GM18520 (cell line): ENCODE measurements at regions not wholly inside any gene's neighbourhood (a gene's known extent, or its start where the extent isn't known, plus 50 kb on each side); places are given as distances from the start of the nearest gene placed in this dataset.

Experiments
- ATAC-seq: cut with Tn5 transposase; IDR thresholded peaks from one replicate; pipeline ENCODE4 v1.9.1; 2021; ENCODE audit not compliant: unreplicated experiment

DNA sequence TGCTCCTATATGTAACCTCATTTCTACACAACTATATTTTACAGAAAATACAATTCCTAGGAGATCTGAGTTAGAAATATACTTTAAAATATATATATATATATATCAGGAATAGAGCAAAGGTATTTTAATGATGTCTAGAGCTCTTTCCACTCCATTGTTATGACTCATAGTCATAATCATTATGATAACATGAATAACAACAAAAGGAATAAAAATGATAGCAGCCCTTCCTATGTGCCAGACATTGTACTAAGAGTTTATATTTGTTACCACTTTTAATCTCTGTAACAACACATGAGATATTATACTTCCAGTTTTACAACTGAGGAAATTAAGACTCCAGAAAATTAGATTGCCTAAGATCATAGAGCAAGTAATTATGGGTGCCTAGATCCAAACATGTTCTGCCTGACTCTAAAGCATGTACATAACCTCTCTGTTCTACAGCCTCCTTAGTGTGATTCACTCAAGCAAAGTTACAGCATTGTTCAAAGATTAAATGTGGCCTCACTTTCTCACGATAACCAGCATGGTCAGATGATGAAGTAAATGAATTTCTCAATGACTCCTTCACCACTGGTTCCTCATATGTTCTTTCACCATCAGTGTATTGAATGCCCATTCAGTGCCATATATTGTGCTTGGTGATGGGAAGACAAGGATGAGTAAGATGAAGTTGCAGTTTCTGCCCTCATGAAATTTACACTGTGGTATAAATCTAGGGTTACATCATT is 452.1 kb downstream of the EFNA5 start:
- ATAC-seq = no peak

DNA sequence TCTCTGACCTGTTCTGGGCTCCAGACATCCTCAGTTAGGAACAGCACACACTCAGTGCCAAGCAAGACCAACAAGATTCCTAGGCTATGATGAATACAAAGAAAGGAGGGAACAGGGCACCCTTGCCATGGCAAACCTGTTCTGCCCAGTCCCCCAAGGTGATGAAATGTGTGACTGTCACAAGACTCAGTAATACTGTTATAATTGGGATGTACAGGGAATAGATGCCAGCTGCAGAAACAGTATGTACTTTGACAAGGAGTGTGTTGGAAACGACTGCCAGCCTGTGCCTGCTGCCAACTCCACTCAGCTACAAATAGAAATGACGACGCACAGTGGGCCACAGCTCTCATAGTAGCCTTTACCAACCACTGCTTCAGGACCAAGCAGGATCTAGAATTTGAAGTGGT is 453.0 kb downstream of the EFNA5 start:
- ATAC-seq = no peak

DNA sequence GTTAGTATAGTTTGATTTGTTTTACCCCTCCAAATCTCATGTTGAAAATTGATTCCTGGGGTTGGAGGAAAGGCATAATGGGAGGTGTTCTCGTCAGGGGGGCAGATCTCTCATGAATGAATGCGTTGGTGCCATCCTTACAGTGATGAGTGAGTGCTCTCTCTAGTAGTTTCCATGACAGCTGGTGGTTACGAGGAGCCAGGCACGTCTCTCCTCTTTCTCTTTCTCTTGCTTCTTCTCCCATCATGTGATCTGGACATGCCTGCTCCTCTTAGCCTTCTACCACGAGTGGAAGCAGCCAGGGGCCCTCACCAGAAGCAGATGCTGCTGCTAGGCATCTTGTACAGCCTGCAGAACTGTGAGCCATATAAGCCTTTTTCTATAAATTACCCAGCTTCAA is 454.1 kb downstream of the EFNA5 start:
- no peak for ATAC-seq

DNA sequence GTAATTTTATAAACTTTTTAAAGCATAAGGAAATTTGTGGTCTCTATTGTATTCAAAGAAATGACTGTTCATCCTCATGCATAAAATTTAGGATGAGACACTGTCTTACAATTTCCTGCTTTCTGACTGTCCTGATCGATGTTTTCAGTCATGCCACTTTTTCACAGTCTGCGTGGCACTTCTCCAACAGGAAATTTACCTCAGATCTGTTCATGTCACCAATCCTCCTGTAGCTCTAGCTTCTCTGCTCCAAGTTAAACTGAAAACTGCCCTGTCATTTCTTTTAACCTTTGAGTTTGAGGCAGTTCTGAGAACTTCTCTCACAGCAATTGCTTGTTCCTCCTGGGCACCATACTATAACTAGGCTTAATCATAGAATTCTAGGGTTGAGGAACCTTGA is 455.1 kb downstream of the EFNA5 start:
- no peak for ATAC-seq

DNA sequence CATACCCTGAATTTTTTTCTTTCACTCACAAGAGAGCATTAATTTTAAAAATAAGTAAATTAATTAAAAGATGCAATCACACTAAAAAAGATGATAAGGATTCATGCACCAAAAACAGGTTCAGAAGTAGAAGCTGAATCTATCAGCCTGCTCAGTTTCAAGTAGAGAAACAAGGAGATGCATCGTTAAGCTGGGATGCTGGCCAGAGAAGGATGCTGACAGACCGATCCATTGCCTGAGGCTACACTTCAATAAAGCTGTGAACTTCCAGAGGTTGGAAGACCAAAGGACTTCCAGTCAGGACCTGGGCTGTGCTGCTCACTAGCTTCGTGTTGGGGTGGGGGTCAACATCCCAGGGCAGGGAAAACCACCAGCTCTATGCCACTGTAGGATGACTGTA is 457.7 kb downstream of the EFNA5 start:
- ATAC-seq = no peak

DNA sequence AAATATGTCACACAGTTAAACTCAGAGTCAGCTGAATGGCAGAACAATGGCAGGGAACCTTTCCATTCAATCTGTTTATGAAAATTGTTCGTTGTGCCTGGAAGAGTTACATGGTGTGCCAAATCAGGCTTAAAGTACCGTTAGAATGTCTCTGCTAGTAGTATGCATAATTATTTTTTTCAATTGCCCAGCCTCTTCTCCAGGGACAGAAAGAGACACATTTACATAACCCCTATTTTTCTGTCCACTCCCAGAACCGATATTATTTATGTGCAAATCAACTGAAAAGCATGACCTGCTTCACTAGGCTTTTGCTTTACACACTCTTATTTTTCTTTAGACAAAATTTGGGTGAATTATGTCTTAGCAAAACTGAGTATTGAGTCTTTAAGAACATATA is 459.1 kb downstream of the EFNA5 start:
- no peak for ATAC-seq

DNA sequence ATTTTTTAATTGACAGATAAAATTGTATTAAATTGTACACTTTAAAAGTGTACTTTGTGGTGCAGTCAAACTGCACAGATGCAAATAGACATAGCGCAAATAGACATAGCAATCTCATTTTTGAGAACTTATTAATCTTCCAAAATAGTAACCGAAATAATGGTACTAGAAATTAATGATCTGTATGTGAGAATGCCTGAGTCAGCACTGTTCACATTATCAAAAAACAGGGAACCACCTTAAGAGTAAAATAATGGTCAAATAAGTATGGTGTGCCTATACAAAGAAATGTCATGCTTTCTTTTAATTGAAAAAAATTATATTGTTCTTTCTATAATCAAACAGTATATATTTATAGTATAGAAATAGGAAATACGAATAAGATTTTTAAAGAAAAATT is 461.9 kb downstream of the EFNA5 start:
- ATAC-seq = no peak

DNA sequence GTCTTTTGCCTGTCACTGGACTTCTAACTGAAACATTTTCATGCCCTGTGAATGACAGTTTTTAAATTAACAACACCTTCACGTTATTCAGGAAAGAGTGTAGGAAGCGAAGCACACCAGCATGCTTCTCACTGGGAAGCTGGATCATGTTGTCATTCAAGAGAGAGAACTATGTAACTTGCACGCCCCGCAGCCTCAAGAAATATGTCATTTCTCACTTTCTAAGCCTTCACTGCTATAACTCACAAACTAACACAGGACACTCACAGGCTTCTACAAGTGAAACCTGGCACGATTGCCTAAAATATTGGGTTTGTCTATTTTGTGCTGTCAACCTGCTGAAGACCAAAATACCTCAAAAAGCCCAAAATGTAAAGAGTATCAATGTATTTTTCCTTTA is 466.3 kb downstream of the EFNA5 start:
- ATAC-seq = no peak

DNA sequence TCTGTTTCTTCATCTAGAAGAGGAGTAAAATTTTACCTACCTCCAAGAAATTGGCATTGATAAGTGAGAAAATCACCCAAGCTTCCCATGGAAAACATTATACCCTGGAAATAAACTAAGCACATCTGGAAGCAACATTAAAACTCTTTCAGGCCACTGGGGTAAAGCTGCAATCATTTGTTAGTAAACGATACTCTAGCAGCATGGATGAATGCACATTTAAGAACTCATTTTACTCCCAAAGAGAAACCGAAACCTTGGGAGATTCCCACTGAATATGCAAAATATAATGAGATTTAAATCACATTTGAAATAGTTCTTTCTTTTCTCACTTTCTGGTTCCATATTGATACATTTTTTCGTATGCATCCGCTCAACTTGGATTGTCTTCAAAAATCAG is 467.5 kb downstream of the EFNA5 start:
- ATAC-seq = no peak

DNA sequence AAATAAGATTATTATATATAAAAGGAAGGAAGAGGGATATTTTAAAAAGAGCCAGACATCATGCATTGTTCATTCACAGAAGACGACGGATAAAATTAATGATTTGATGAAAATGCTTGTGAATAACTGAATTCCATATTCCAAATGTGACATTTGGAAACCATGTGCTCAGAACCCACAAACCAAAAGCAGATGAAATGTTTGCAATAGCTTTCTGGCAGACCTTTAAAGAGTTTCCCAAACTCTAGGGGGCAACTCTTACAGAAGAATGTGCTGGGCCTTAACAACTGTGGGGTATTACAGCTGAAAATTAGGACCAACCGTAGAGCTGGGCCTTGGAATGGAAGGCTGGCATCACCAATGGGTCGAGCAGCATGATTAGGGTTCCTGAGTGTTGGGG is 471.0 kb downstream of the EFNA5 start:
- ATAC-seq = no peak

DNA sequence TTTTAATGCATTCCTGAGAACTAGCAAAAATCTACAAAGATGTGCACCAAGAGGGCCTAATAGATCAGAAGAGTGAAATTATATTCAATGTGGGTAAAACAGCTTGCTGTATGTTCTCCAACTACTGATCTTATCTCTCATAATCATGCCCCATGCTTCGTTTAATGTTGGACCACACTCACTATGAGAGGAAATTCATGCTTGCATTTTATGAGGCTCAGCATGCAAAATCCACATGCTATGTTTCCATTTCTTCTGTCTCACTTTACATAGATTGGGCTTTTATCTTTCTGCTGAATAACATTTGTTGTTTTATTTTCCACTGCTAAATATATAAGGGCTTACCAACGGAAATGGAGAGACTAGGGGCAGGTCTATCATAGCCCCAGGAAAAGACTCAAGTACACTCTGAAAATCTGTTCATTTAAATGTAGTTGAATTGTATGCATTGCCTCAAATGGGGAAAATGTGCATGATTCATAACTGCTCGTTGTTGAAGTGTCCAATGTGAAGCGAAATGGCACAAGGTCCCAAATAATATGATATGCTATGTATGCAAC is 474.2 kb downstream of the EFNA5 start:
- ATAC-seq = no peak

DNA sequence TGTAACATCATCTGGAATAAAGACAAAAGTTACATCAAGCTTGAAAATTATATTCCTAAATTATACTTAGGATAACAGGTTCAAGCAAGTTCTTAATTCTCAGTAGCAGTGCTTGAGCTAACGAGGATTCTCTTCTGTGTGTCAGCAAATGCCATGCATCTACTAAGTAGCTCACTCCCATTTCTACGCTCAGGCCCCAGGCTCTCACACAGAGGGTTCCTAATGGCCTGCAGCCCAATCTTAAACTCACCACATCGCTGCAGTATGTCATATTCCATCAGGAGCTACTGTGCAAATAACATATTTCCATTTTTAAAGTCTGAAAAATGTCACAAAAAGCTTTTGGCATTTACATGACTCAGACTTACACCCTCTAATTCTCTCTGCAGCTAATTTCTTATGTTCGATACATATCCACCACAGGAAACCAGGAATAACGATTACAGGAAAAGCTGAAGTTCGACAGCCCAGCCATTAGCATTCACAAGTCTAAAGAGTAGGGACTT is 474.8 kb downstream of the EFNA5 start:
- ATAC-seq = no peak

DNA sequence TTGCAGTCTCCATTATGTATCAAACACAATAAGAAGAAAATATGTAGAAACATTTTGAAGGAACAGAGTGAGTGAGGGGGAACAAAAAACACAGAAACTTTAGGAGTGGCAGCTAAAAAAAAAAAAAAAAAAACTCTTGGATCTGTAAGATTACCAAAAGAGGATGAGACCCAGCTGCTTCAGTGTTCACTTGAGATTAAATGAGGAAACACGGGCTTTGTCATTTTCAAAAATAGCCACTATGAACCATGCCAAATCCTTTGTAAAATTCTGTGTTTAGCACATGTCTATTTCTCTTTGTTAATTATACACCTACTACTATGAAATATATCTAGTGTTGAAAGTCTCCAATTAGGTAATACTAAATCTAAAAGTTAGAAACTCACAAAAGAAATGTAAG is 485.9 kb downstream of the EFNA5 start:
- ATAC-seq = no peak

DNA sequence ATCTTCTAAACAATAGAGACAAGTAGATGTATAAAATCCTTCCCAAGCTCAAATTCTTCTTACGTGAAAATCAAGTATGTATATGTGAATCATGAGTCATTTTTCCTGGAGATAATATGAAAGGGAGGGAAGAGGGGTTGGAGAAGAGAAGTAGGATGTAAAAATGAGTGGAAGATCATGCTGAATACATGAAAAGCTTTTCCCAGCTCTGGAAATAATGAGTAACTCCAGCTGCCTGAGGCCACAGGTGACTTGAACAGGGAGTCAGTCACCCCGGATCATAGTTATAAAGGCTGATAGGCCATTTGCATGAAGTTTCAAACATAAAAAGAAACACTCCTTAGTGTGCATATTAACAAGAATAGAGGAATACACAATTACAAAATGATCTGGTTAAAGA is 486.7 kb downstream of the EFNA5 start:
- ATAC-seq = no peak

DNA sequence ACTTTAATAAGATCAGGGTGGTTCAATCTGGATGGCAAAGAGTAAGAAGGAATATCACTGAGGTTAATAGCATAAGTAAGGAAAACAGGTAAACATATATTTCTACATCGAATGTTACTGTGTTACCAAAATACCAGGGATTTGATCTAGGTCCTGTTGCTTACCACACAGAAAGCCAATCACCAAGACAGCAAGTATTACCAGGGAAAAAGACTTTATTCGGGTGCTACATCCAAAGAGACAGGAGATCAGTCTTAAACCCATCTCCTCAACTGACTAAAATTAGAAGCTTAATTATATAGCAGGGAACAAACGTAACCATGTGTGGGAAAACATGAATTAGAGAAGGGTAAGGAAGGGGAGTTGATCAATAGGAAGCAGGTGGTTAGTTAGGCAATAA is 500.1 kb downstream of the EFNA5 start:
- no peak for ATAC-seq

DNA sequence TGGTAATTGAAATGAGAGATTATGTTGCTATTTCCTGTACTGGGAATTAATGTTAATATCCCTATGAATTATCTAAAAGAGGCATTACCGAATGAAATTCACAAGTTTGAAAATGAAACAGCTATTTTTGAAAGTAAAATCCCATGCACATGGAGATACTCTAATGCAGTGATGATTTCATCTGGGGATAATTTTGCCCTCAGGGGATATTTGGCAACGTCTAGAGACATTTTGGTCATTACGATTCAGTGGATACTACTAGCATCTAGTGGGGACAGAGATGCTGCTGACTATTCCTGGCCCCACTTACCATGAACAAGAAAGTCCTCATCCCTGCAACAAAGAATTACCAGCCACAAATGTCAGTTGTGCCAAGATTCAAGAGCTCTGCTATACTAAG is 500.9 kb downstream of the EFNA5 start:
- no peak for ATAC-seq

DNA sequence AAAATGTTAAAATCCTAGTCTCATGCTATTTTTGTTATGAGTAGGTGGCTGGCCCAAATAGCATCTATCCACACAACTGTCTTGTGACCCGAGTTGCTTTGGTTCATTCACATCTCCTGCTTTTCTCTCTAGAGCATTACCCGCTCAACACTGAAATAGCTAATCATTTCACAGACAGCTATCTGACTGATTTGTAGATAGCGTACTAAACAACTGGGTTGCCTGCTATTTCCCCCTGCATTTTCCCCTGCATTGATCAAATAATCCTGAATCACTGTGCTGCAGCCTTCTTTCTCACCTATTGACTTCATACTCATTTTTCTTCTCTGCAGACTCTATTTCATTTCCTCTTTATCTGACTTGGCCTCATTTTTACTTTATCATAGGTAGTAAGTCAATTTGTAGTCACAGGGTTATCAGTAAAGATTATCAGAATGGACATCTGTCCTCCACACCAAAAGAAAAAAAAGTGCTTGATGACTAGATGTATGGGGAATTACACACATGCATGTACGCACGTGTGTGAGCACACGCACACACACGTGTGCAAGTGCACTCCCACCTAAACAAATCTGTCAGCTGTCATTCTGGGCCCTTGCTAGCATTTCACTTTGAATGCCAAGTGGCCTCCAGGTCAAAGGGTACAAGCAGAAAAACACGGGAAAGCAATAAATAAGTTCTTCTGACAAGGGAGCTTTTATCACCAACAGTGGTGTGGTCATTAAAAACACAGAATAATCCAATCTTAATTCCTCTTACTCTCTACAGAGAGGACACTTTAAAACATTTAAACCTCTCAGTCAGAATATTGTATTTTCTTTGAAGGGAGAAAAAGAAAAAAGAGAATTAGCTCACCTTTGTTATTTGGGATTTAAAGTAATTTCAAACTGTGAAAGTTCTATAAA is 501.6 kb downstream of the EFNA5 start:
- ATAC-seq = no peak

DNA sequence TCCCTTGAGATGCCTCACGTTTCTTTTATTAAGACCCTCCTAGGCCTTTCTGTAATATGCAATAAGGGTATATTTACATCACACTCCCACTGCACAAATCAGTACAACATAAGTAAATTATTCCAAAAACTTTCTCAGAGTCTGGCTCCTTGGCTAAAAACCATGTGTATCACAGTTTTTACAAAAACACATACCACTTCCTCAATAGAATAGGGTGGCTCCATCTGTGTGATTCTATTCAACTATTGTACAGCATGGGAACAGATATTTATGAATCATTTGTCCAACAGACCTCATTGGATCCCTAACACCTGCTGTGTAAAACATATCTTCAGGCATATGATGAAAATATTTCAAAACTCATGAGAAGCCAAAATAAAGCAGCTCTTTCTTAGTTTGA is 502.7 kb downstream of the EFNA5 start:
- no peak for ATAC-seq

DNA sequence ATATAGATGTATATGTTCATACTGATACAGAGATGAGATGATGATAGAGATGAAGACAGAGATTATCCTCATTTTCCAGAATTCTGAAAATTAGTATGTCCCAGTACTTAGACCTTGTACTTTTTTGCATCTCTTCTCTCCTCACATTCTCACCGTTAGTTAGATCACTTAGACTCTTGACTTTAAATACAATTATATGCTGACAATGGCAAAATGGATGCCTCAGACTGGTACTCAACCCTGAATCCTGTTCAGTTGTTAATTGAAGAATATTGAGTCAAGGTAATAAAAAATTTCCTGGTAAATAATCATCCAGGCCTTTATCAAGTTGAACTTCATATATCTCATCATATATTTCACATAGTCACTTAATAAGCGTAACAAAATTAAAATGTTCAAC is 505.4 kb downstream of the EFNA5 start:
- ATAC-seq = no peak

DNA sequence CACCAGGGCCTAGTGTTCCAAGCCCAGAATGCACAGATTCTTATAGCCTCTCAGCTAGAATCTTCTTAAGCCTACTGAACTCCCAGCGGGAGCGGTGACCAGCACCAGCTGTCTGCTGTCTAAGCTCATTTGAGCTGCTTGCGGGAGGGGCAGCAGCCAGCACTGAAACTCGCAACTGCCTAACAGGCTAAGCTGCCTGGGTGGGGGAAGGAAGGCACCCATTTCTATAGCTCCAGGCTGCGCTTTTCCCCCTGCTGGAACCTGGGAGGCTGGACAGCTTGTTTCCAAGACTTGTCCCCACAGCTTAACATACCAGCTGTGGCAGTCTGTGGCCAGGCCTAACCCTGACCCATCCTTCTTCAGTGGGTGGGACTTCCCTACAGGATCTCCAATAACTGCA is 512.9 kb downstream of the EFNA5 start:
- no peak for ATAC-seq

DNA sequence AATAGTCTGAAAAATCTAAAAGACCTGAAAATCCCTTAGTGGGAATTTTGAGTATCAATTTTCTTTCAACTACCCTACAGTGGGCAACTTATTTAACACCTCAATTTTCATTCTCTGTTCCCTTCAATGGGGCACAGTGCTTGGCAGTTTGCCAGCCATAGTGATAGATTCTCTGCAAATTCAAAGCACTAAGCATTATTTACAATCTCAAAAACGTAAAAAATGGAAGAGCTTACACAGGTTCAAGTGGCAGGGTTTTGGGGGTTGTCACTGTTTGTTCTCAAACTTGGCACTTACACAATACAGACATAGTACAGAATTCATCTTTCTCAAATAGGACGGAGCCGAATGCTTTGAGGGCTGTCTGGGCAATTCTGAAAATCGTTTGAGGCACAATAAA is 515.0 kb downstream of the EFNA5 start:
- no peak for ATAC-seq

DNA sequence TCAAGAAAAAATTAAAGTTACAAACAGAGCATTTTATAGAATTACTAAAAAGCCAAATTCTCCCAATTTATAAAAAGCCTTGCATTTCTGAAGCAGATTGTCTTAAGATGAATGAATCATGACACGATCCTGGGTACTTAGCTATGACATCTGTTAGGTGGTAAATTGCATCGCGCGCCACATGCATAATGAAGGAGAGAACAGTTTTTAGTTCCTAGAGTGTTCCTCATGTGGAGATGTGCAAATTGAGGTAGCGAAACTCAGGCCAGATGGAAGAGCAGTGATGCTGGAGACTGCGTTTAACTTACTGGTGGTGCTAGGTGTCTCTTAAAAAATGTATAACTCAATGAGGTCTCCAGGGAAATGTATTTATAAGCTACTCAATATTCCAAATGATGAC is 516.1 kb downstream of the EFNA5 start:
- no peak for ATAC-seq
